ENCODE measurements at regions not wholly inside any gene's neighbourhood (a gene's known extent, or its start where the extent isn't known, plus 50 kb on each side); places are given as distances from the start of the nearest gene placed in this dataset.
"Not testable (repeated sequence)": the region's sequence is repeated elsewhere in the genome, so short reads cannot be mapped to it uniquely, and the experiment has no call there.

DNA sequence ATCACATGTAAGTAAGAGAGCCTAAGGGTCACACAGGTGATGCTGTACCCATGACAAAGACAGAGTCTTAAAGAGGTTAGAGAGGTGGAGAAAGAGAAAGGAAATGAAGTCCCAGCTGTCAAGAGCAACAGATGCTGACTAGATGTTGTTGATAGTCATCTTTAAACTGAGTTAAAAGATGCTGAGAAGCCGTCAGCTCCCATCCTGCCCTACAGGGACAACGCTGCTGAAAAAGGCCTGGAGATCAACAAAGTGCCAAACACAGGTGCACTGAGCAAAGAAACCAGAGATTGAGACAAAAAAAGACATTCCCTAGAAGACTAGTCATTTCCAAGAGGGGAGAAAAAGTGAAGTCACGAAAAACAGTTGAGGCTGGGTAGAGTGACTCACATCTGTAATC lies 145.0 kb upstream of the DRD5 start:
- TF ChIP-seq EP300 (IDR thresholded peaks at IDR 0.05); FOSL2 (IDR thresholded peaks at IDR 0.05); FOSL2 (CRISPR knock-in tag; IDR thresholded peaks at IDR 0.05); RCOR1 (IDR thresholded peaks at IDR 0.05; ENCODE audit: low read depth, low read length); POLR2A (IDR thresholded peaks at IDR 0.05; ENCODE audit: low read length): not testable (repeated sequence)
- TF ChIP-seq, protein P1, sequence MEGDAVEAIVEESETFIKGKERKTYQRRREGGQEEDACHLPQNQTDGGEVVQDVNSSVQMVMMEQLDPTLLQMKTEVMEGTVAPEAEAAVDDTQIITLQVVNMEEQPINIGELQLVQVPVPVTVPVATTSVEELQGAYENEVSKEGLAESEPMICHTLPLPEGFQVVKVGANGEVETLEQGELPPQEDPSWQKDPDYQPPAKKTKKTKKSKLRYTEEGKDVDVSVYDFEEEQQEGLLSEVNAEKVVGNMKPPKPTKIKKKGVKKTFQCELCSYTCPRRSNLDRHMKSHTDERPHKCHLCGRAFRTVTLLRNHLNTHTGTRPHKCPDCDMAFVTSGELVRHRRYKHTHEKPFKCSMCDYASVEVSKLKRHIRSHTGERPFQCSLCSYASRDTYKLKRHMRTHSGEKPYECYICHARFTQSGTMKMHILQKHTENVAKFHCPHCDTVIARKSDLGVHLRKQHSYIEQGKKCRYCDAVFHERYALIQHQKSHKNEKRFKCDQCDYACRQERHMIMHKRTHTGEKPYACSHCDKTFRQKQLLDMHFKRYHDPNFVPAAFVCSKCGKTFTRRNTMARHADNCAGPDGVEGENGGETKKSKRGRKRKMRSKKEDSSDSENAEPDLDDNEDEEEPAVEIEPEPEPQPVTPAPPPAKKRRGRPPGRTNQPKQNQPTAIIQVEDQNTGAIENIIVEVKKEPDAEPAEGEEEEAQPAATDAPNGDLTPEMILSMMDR (IDR thresholded peaks at IDR 0.05): not testable (repeated sequence)

Measured in A549 (cell line).